Glomerular visceral epithelial cell (primary cell): ENCODE measurements at regions not wholly inside any gene's neighbourhood (a gene's known extent, or its start where the extent isn't known, plus 50 kb on each side); places are given as distances from the start of the nearest gene placed in this dataset.
A peak's percentile ranks its signal among the peaks of the same experiment; 100 is the strongest.

ENCODE experiments used
- DNase-seq: peaks from one replicate; pipeline ENCODE4 v3.0.0-alpha.2; 2016; ENCODE audit errors: extremely low spot score

GRCh38 chr5:104774372-104774771 is 1211.8 kb upstream of the NUDT12 start:
- no peak for DNase-seq

GRCh38 chr5:104764197-104764596 is 1201.6 kb upstream of the NUDT12 start:
- DNase-seq, result no peak

GRCh38 chr5:104763216-104763615 is 1200.6 kb upstream of the NUDT12 start:
- DNase-seq, result no peak

DNA sequence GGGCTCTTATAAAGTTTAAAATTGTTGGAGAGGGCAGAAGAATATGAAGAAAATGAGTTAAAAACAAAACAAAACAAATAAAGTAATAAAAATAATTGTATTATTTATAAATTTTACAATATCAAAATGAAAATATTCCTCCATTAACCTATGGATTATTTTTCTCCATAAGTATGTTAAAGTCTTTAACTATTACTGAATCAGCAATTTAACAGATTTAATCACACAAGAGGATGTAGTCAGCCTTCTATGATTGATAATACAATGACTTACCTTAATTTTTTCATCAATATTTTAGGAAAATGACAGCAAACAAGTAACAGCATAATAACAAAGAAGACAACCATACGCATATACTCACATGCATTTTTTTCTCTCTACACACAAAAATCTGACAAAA is 1195.3 kb upstream of the NUDT12 start:
- no peak for DNase-seq

- no peak for DNase-seq
Observed at GRCh38 chr5:104755806-104756205, 1193.2 kb upstream of the NUDT12 start.

DNA sequence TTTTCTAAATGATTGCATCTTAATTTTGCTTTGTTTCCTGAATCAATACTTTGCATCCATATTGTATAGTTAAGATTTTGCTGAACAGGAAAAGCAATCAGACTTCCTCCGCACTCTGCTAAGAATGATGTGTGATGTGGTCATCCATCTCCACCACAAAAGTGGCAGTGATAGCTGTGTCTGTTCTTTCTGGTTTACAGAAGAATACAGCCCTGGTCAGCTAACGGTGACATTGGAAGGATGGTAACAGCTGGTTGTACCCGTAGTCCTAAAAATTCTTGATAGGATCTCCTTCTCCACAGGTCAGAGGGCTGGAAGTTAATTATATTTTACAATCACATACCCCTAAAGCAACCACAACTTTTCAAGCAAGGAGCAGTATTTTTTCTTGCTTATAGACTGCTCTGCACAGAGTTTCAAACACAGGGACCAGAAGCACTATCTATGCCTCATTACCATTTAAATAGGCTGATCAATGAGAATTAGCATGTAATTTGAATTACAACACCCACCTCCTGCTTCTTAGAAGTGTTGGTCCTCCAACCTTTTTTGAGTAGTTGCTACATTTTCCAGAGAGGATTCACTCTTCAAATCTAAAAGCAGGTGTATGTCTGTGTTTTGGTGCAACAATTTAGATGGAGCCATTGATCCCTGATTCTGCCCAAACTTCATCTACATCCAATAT is 1191.9 kb upstream of the NUDT12 start:
- no peak for DNase-seq

DNA sequence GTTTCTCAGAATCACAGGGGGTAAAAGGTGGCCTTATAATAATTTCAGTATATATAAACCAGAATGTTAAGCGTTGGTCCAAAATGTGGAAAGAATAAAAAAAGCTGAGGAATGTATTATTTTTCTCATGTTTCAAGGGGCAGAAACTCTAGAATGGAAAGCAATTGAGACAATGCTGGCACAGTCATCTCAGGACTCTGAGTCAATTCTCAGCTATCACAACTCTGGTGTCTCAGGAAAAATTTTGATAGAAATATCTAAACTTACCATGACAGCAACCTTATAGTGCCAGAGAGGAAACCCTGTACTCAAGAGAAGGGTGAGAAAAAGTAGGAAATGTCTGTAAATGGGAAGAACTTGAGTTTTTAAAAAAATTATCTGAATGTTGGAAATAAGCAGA is 1189.4 kb upstream of the NUDT12 start:
- DNase-seq, result no peak

DNA sequence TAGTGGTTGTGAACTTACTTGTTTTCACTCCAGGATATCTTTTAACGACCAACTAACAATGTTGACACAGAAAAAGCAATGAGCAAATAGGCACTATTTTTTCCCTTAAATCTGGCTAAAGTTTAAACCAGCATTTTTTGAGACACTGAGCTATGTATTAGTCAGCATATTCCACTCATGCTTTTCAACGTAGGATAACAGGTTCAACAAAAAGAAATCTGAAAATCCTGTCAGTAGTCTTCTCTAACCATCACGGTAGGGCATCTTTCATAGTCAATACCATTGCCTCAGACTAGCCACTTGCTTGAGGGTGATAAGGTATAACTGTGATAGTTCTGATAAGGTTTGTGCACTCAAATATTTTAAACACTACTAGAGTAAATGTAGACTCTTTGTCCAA is 1177.3 kb upstream of the NUDT12 start:
- DNase-seq, result no peak

GRCh38 chr5:104739503-104739902 is 1176.9 kb upstream of the NUDT12 start:
- no peak for DNase-seq

GRCh38 chr5:104736073-104736472 is 1173.5 kb upstream of the NUDT12 start:
- no peak for DNase-seq

DNA sequence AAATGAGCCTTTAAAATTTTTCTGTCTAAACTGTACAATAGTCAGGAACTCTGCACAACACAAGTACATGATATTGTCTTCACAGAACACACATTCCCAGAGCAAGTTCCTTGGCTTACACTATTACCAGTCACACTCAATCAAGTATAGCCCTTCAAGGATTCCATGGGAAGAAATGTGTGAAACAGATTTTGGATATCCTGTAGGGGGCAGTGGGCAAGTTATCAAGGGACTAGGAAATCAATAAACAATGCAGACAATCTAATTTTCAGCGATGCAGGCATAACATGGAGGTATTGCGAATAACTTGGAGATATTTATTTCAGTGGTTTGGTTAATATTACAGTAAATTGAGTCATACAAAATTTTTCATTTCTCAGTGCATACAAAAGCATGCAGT is 1171.5 kb upstream of the NUDT12 start:
- DNase-seq, result no peak

DNA sequence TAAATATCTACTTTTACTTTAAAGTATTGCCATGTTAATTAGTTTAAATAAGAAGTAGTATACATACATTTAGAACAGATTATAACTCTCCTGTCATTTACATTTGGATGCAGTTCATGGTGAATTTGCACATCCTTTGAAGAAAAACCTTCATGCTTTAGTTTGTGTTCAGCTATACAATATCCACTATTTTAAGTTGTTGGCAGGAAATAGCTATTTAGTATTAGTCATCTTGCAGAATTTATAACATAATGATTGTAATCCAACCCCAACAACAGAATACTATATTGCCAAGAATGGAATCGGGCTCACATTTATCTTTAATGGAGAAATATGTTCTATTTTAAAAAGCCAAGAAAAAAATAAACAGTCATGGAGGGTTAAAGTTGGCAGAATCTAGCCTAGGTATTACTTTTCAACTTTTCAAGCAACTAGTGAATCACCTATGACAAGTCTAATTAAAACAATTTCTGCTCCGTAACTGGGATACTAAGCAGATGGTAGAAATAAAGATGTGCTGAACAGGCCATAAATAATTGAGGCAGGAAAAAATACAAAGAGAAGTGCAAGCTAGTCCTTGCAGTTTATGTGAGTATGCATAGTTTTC is 1170.6 kb upstream of the NUDT12 start:
- no peak for DNase-seq

DNA sequence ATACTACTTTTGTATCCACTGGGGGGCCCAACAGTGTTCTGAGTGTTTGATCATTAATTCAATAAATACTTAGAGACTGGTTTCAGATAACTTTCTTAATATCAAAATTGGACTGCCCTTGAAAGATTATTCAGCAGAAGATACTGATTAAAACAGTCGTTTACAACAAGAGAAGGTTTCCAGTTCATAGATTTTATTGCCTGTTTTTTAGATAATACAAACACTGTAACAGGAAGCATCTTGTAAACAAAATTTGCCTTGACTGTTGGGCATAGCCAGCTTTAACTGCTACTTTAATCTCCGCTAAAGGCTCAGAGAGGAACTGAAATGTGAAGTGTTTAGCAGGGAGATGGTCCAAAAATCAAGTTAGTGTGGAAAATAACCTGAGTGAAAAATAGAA is 1168.7 kb upstream of the NUDT12 start:
- DNase-seq, result no peak

DNA sequence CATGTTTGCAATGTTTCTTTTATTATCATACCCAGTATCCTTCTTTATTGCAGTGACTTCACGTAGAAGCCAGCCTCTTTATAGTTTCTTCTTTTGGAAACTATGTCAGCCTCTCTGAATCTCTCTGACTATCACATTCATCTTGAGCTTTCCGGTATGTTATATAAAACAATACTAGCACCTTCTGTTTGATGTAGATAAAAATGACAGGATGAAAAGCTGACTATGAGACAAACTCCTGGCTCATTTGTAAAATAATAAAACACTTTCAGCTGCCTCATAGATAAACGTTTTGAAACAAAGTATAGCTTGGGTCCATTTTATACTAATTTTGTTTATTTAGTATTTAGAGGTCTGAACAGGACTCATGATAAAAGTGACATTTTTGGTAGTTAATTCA is 1145.4 kb upstream of the NUDT12 start:
- no peak for DNase-seq

- DNase-seq, result no peak
Observed at GRCh38 chr5:104706600-104706999, 1144.0 kb upstream of the NUDT12 start.

- no peak for DNase-seq
Observed at GRCh38 chr5:104702212-104702611, 1139.6 kb upstream of the NUDT12 start.

DNA sequence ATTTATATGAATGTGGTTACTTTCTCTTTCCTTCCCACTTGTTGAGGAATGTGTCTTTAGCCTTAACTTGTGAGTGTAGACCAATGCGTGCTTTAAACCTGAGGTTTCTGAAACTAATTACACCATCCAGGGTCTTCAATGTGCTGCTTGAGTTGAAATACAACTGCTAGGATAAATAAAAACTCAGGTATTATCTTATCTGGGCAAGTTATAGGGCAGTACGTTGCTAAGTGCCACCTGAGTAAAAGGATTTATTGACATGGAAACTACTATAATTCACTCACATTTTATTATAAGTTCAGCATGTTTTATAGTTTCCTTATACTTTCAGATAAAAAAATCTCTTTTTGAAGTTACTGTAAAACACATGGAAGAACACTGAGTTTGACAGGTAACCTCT is 1136.8 kb upstream of the NUDT12 start:
- no peak for DNase-seq

DNA sequence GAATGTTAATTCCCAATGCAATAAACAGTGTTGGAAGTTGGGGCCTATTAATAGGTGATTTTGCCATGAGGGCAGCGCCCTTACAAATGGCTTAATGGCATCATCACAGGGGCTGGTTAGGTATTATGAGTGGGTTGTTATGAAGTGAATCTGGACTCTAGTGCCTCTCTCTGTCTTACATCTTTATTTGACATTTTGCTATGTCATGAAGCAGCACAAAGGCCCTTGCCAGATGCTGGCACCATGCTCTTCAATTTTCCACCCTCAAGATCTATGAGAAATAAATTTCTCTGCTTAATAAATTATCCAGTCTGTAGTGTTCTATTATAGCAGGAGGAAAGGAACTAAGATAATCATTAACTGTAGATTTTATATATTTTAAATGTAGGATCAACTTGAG is 1098.7 kb upstream of the NUDT12 start:
- no peak for DNase-seq

DNA sequence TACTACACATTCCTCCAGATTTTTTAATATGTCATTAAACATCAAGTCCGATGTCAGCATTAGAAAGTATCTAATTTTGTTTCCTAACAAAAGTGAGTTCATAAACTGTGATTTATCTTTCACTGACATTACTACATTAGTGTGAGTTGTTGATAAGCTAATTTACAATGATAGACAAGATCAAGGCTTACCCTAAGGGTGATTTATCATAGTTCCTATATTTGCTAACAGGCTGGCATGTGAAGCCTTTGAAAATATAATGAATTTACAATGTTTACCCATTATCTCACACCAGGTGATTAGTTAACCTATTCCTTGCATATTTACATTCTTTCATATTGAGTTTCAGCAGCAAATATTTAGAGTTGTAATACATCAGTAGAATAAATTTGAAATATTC is 1096.9 kb upstream of the NUDT12 start:
- no peak for DNase-seq

GRCh38 chr5:104652271-104652861 is 1089.8 kb upstream of the NUDT12 start:
- no peak for DNase-seq

- no peak for DNase-seq
Observed at GRCh38 chr5:104650313-104651055, 1087.9 kb upstream of the NUDT12 start.

DNA sequence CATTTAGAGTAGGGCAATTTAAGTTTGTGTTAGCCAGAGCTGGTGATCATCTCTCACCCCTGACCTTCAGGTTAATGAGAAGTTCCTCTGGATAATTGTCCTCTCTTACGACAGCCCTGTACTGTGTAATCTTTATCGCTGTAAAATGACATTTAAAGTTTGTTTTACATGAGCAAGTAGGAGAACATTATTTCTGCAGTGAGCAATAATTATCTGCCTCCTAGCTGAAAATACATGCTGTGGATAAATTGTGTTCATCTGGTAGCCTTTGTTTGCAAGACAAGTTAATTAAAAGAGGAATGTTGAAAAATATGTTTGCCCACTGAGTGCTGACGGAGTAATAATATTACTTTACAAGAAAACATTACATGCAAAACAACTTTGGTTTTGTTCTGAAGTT is 1083.8 kb upstream of the NUDT12 start:
- no peak for DNase-seq

DNA sequence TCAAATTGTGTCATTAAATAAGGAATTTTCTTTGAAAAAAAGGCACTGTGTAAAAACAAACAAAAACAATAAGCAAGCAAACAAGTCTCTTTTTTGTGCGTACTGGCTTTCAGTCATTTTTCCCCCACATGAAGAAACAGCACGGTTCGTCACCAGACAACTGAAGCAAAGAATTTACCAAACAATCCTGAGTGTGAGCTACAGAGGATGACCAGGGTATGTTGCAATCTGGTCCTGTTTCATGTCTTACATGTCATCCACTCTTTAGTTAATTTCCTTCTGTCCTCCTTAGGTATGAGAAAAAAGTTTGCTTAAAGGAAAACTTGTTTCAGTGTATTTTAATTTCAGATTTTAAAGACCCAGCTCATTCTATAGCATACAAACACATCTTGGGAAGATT is 1080.7 kb upstream of the NUDT12 start:
- peak; percentile 8 for DNase-seq
